ENCODE measurements at regions not wholly inside any gene's neighbourhood (a gene's known extent, or its start where the extent isn't known, plus 50 kb on each side); places are given as distances from the start of the nearest gene placed in this dataset.

- Histone ChIP-seq H3K23ac (ENCODE audit: insufficient read length, low read depth, low read length) (no peak overlapping the region), H3K4me1 (ENCODE audit: insufficient read depth, low read length) (no peaks in the 10 kb centered on the region), H4K5ac (ENCODE audit: insufficient read length, low read depth, low read length) (no peak overlapping the region), H4K91ac (ENCODE audit: insufficient read length, low read depth, low read length) (no peak overlapping the region), H4K8ac (replicated peaks; ENCODE audit: insufficient read length, low read depth, low read length) (no peak overlapping the region), H3K27ac (ENCODE audit: insufficient read length, low read depth, low read length) (no peak overlapping the region), H2BK120ac (ENCODE audit: low read depth, low read length, poor library complexity, severe bottlenecking) (no peak overlapping the region), H3K9me3 (ENCODE audit: control insufficient read depth, low read depth, low read length) (no peaks in the 10 kb centered on the region), H3T11ph (ENCODE audit: low read length) (no peak overlapping the region), H2BK5ac (ENCODE audit: insufficient read length, low read length) (no peak overlapping the region), H3K18ac (ENCODE audit: insufficient read length, low read depth, low read length) (no peak overlapping the region), H3K79me2 (ENCODE audit: insufficient read depth, low read length) (no peaks in the 10 kb centered on the region), H2BK20ac (ENCODE audit: low read depth, low read length, poor library complexity, severe bottlenecking) (no peak overlapping the region), H3K4me2 (ENCODE audit: insufficient read depth, insufficient read length, low read length) (no peak overlapping the region), H3K79me1 (ENCODE audit: insufficient read depth, low read depth, low read length, poor library complexity, severe bottlenecking) (no peaks in the 10 kb centered on the region), H2AK5ac (ENCODE audit: insufficient read length, low read length) (no peak overlapping the region), H3K27me3 (ENCODE audit: insufficient read depth, low read length) (no peaks in the 10 kb centered on the region), H4K20me1 (ENCODE audit: control insufficient read depth, insufficient read depth, insufficient read length) (no peaks in the 10 kb centered on the region), H3K14ac (ENCODE audit: insufficient read depth, low read length) (no peak overlapping the region), H2BK12ac (ENCODE audit: insufficient read length, low read depth, low read length) (no peak overlapping the region), H3K23me2 (ENCODE audit: insufficient read length, low read depth, low read length, poor library complexity, severe bottlenecking) (no peaks in the 10 kb centered on the region), H3K56ac (ENCODE audit: insufficient read length, low read depth, low read length) (no peak overlapping the region), H3K4ac (ENCODE audit: low read depth, low read length) (no peak overlapping the region), H3K9ac (ENCODE audit: extremely low read depth, insufficient read length, low read length) (no peak overlapping the region), H2BK15ac (ENCODE audit: low read depth, low read length) (no peak overlapping the region), H2AFZ (ENCODE audit: low read length) (no peak overlapping the region)
- H3K36me3 Mint-ChIP-seq (ENCODE audit: insufficient read depth in 1 of 3, low read depth in 3 of 3) = no peaks in the 10 kb centered on the region
- TF ChIP-seq, protein P1, sequence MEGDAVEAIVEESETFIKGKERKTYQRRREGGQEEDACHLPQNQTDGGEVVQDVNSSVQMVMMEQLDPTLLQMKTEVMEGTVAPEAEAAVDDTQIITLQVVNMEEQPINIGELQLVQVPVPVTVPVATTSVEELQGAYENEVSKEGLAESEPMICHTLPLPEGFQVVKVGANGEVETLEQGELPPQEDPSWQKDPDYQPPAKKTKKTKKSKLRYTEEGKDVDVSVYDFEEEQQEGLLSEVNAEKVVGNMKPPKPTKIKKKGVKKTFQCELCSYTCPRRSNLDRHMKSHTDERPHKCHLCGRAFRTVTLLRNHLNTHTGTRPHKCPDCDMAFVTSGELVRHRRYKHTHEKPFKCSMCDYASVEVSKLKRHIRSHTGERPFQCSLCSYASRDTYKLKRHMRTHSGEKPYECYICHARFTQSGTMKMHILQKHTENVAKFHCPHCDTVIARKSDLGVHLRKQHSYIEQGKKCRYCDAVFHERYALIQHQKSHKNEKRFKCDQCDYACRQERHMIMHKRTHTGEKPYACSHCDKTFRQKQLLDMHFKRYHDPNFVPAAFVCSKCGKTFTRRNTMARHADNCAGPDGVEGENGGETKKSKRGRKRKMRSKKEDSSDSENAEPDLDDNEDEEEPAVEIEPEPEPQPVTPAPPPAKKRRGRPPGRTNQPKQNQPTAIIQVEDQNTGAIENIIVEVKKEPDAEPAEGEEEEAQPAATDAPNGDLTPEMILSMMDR (conservative IDR thresholded peaks at IDR 0.05) = no peak
- no peak for DNase-seq
- H3K4me1 Mint-ChIP-seq = peaks cover 3 to 5% of the 10 kb centered on the region in 2 experiments
- no peak overlapping the region for H3K4me3 Mint-ChIP-seq
- no peaks in the 10 kb centered on the region for H3K9me3 Mint-ChIP-seq
- H3K27ac Mint-ChIP-seq = no peak overlapping the region; a peak in 1 of 7 replicates
- H3K27me3 Mint-ChIP-seq (ENCODE audit: low read depth) = no peaks in the 10 kb centered on the region; the same call in 1 of the 2 replicates
Measured at GRCh38 chr4:144362366-144362765, 221.8 kb upstream of the GYPA start.
